MCF 10A (cell line): ENCODE measurements at regions not wholly inside any gene's neighbourhood (a gene's known extent, or its start where the extent isn't known, plus 50 kb on each side); places are given as distances from the start of the nearest gene placed in this dataset.

Experiments
- BruUV-seq: library from RNA; stranded (reverse); fragments of 400-500 nt; replicated peaks from 2 replicates; lab custom pipeline; 2021; lab: Mats Ljungman, UMichigan
- CTCF ChIA-PET: fragments of 300-600 bp; sonication (Branson Sonifier 250); formaldehyde crosslinking; extraction: SDS; loops from one replicate; lab custom pipeline; 2021; ENCODE audit warnings: antibody characterized with exemption, inconsistent platforms; lab: Yijun Ruan, JAX
- POLR2A ChIA-PET: fragments of 300-600, 350-650 bp; sonication (Branson Sonifier 250); formaldehyde crosslinking; extraction: SDS; loops from one replicate; lab custom pipeline; 2020; ENCODE audit warnings: antibody characterized with exemption, inconsistent platforms; lab: Yijun Ruan, JAX
- DNase-seq: peaks from one replicate; pipeline ENCODE4 v3.0.0-alpha.2; 2018; ENCODE audit not compliant: unreplicated experiment
- H3K27ac Mint-ChIP-seq: one replicate; pipeline ENCODE4 v1.8.0; 2022; ENCODE audit warnings: mild to moderate bottlenecking, low read depth, mixed read lengths; ENCODE audit not compliant: unreplicated experiment
- H3K27me3 Mint-ChIP-seq: one replicate; pipeline ENCODE4 v1.8.0; 2022; ENCODE audit warnings: mixed read lengths; ENCODE audit not compliant: insufficient read depth, unreplicated experiment
- H3K36me3 Mint-ChIP-seq: one replicate; pipeline ENCODE4 v1.8.0; 2022; ENCODE audit warnings: mild to moderate bottlenecking, moderate library complexity, mixed read lengths; ENCODE audit not compliant: insufficient read depth, unreplicated experiment
- H3K4me1 Mint-ChIP-seq: one replicate; pipeline ENCODE4 v1.8.0; 2022; ENCODE audit warnings: mixed read lengths; ENCODE audit not compliant: insufficient read depth, unreplicated experiment
- H3K4me3 Mint-ChIP-seq: one replicate; pipeline ENCODE4 v1.8.0; 2022; ENCODE audit warnings: mild to moderate bottlenecking, moderate library complexity, mixed read lengths; ENCODE audit not compliant: unreplicated experiment
- H3K9me3 Mint-ChIP-seq: one replicate; pipeline ENCODE4 v1.8.0; 2022; ENCODE audit warnings: mixed read lengths; ENCODE audit not compliant: unreplicated experiment
- intact Hi-C: fragments of 100-400 bp; cut with micrococcal nuclease; formaldehyde crosslinking; loops from 2 replicates; pipeline ENCODE4 v1.14.1; 2022
- TF ChIP-seq, protein P1 (sequence below): fragments of 200-600 bp; IDR thresholded peaks from one replicate; pipeline ENCODE4 v1.8.0; 2022; ENCODE audit warnings: antibody characterized with exemption, mild to moderate bottlenecking; ENCODE audit not compliant: unreplicated experiment

DNA sequence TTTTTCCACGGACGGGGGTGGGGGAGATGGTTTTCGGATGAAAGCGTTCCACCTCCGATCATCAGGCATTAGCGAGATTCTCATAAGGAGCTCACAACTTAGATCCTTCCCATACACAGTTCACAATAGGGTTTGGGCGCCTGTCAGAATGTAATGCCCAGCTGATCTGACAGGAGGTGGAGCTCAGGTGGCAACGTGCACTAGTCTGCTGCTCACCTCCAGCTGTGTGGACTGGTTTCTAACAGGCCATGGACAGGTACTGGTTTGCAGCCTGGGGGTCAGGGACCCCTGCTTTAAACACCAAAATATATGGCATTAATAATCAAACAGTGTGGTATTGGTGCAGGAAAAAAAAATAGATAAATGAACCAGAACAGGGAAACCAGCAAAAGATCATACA lies 157.5 kb upstream of the NLRP1 start:
- intact Hi-C loops, result no loop called here
- TF ChIP-seq, protein P1, sequence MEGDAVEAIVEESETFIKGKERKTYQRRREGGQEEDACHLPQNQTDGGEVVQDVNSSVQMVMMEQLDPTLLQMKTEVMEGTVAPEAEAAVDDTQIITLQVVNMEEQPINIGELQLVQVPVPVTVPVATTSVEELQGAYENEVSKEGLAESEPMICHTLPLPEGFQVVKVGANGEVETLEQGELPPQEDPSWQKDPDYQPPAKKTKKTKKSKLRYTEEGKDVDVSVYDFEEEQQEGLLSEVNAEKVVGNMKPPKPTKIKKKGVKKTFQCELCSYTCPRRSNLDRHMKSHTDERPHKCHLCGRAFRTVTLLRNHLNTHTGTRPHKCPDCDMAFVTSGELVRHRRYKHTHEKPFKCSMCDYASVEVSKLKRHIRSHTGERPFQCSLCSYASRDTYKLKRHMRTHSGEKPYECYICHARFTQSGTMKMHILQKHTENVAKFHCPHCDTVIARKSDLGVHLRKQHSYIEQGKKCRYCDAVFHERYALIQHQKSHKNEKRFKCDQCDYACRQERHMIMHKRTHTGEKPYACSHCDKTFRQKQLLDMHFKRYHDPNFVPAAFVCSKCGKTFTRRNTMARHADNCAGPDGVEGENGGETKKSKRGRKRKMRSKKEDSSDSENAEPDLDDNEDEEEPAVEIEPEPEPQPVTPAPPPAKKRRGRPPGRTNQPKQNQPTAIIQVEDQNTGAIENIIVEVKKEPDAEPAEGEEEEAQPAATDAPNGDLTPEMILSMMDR, result no peak
- H3K27me3 Mint-ChIP-seq, result peaks cover 66% of the 10 kb centered on the region
- H3K9me3 Mint-ChIP-seq, result no peaks in the 10 kb centered on the region
- H3K4me3 Mint-ChIP-seq, result no peak overlapping the region
- CTCF ChIA-PET, result interaction anchor here (0.6 kb wide), 2 partner anchors 251 to 649 kb away, joined by 3 to 7 read pairs; no protein-coding TSS in a partner anchor
- no peak overlapping the region for H3K27ac Mint-ChIP-seq
- BruUV-seq, result no TSS peak
- no peak for DNase-seq
- POLR2A ChIA-PET, result no interaction called here
- no peaks in the 10 kb centered on the region for H3K4me1 Mint-ChIP-seq
- H3K36me3 Mint-ChIP-seq, result no peaks in the 10 kb centered on the region

- intact Hi-C loops, result no loop called here
- Mint-ChIP-seq H3K4me1 (no peaks in the 10 kb centered on the region), H3K4me3 (no peak overlapping the region), H3K9me3 (no peaks in the 10 kb centered on the region), H3K27ac (no peak overlapping the region), H3K27me3 (peaks cover 47% of the 10 kb centered on the region), H3K36me3 (no peaks in the 10 kb centered on the region)
- BruUV-seq, result no TSS peak
- TF ChIP-seq, protein P1, result no peak
- no peak for DNase-seq
- ChIA-PET CTCF (interaction anchor here (0.5 kb wide), 1 partner anchor 23 kb away, joined by 4 read pairs; no protein-coding TSS in a partner anchor), POLR2A (interaction anchor here (0.9 kb wide), 1 partner anchor 9 kb away, joined by 3 read pairs; no protein-coding TSS in a partner anchor)
Measured at GRCh38 chr17:5745111-5745813, 161.0 kb upstream of the NLRP1 start.

GRCh38 chr17:5747276-5747675 lies 163.0 kb upstream of the NLRP1 start:
- no peaks in the 10 kb centered on the region for H3K4me1 Mint-ChIP-seq
- peaks cover 47% of the 10 kb centered on the region for H3K27me3 Mint-ChIP-seq
- no peak for DNase-seq
- TF ChIP-seq, protein P1, result no peak
- H3K9me3 Mint-ChIP-seq, result no peaks in the 10 kb centered on the region
- H3K4me3 Mint-ChIP-seq, result no peak overlapping the region
- H3K27ac Mint-ChIP-seq, result no peak overlapping the region
- ChIA-PET POLR2A (no interaction called here), CTCF (no interaction called here)
- intact Hi-C loops, result no loop called here
- no peaks in the 10 kb centered on the region for H3K36me3 Mint-ChIP-seq
- no TSS peak for BruUV-seq

DNA sequence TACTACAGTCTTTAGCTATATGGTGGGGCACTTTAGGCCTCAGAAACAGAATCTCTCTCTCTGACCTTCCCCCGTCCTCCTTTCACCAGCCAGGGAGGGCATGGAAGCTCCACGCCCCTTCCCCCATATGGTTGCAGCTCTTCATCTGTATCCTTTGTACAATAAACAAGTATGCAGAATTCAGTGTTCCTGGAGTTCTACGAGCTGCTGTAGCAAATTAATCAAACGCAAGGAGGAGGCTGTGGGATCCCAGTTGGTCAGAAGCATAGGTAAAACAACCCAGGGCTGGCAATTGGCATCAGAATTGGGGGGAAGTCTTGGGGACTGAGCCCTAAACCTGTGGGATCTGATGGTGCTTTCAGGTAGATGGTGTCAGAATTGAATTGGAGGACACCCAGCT lies 163.7 kb upstream of the NLRP1 start:
- ChIA-PET CTCF (interaction anchor here (1.2 kb wide), 1 partner anchor 28 kb away, joined by 4 read pairs; no protein-coding TSS in a partner anchor), POLR2A (no interaction called here)
- H3K36me3 Mint-ChIP-seq, result no peaks in the 10 kb centered on the region
- H3K27ac Mint-ChIP-seq, result no peak overlapping the region
- H3K27me3 Mint-ChIP-seq, result peaks cover 46% of the 10 kb centered on the region
- BruUV-seq, result no TSS peak
- no peak overlapping the region for H3K4me3 Mint-ChIP-seq
- TF ChIP-seq, protein P1, result no peak
- no peak for DNase-seq
- no peaks in the 10 kb centered on the region for H3K4me1 Mint-ChIP-seq
- intact Hi-C loops, result no loop called here
- no peaks in the 10 kb centered on the region for H3K9me3 Mint-ChIP-seq
